ENCODE measurements at regions not wholly inside any gene's neighbourhood (a gene's known extent, or its start where the extent isn't known, plus 50 kb on each side); places are given as distances from the start of the nearest gene placed in this dataset.

DNA sequence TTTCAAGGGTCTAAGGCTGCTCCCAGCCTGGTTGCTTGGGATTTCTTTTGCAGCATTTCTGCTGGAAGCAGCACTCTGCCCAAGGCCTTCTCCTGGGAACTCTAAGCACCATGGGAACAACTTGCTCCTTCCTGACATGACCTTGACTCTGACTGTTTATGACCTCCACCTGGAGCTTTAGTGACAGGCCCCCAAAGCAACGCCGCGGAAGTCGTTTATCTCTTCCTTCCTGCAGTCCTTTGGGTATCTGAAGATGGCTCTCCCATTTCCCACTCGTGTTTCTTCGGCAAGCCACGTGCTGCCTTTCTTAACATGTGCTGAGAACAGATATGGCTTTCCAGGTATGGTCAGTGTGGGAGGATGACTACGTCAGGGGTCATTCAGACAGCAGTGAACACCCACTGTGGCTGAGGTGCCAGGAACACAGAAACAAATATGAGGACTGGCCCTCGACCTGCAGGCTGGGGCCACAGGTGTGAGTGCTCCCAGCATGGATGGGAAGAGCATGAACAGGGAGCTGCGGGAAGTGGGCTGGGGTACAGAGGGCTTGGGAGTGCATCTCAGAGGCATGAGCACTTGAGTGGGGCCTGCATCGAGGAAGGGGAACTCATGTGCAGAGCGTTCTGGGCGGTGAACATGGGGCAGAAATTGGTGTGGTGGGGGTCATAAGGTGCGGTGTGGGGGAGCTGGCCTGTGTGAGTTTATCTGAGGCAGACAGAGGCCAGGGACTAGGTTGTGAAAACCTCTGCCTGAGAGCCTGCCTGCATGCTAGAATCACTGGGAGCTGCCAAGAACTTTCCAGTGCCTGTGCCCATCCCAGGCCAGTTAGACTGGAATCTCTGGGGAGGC is 140.5 kb downstream of the TSN start:
- TF ChIP-seq, protein P1, sequence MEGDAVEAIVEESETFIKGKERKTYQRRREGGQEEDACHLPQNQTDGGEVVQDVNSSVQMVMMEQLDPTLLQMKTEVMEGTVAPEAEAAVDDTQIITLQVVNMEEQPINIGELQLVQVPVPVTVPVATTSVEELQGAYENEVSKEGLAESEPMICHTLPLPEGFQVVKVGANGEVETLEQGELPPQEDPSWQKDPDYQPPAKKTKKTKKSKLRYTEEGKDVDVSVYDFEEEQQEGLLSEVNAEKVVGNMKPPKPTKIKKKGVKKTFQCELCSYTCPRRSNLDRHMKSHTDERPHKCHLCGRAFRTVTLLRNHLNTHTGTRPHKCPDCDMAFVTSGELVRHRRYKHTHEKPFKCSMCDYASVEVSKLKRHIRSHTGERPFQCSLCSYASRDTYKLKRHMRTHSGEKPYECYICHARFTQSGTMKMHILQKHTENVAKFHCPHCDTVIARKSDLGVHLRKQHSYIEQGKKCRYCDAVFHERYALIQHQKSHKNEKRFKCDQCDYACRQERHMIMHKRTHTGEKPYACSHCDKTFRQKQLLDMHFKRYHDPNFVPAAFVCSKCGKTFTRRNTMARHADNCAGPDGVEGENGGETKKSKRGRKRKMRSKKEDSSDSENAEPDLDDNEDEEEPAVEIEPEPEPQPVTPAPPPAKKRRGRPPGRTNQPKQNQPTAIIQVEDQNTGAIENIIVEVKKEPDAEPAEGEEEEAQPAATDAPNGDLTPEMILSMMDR (IDR thresholded peaks at IDR 0.05) = no peak
- TF ChIP-seq EZH2 (IDR thresholded peaks at IDR 0.05; ENCODE audit: borderline replicate concordance, insufficient read depth, low read depth, low read length, poor library complexity, severe bottlenecking) = no peak
- intact Hi-C loops (cut with micrococcal nuclease) = no loop called here
- DNase-seq (no peak), ATAC-seq (ENCODE audit: low read depth) (no peak)
- Mint-ChIP-seq H3K9me3 (ENCODE audit: insufficient read depth) (no peaks in the 10 kb centered on the region), H3K4me1 (no peaks in the 10 kb centered on the region), H3K27me3 (no peaks in the 10 kb centered on the region), H3K27ac (no peak overlapping the region), H3K4me3 (no peak overlapping the region)
- Histone ChIP-seq H3K79me2 (ENCODE audit: control insufficient read depth, insufficient read depth, low read length) (no peaks in the 10 kb centered on the region), H3K27me3 (replicated peaks in 1 of 4; ENCODE audit: control extremely low read depth in 1 of 4, control insufficient read depth in 3 of 4, insufficient read depth in 4 of 4, low read length in 3 of 4) (no peaks in the 10 kb centered on the region), H3K4me3 (ENCODE audit: control extremely low read depth in 1 of 5, extremely low read depth in 1 of 5, insufficient read depth in 1 of 5, low read depth in 2 of 5, low read length in 4 of 5) (no peak overlapping the region), H3K27ac (ENCODE audit: low read length in 2 of 2) (no peak overlapping the region), H3K9ac (ENCODE audit: low read length) (no peak overlapping the region), H3K4me2 (replicated peaks; ENCODE audit: low read depth, low read length, poor library complexity, severe bottlenecking) (no peak overlapping the region), H3K36me3 (replicated peaks in 1 of 2; ENCODE audit: control extremely low read depth in 1 of 2, control insufficient read depth in 1 of 2, extremely low read depth in 1 of 2, insufficient read depth in 2 of 2, low read length in 1 of 2) (no peaks in the 10 kb centered on the region), H3K4me1 (ENCODE audit: control insufficient read depth in 2 of 2, insufficient read depth in 2 of 2, low read length in 2 of 2) (no peaks in the 10 kb centered on the region), H3K9me3 (ENCODE audit: control extremely low read depth in 1 of 3, control insufficient read depth in 2 of 3, insufficient read depth in 1 of 3, low read length in 2 of 3) (no peaks in the 10 kb centered on the region), H2AFZ (ENCODE audit: insufficient read depth, low read depth, low read length, poor library complexity, severe bottlenecking) (no peak overlapping the region), H4K20me1 (ENCODE audit: control insufficient read depth, insufficient read depth, low read length, poor library complexity, severe bottlenecking) (no peaks in the 10 kb centered on the region)
- ChIA-PET CTCF (interaction anchor here (1.2 kb wide), 1 partner anchor 10 kb away, joined by 3 read pairs; no protein-coding TSS in a partner anchor), POLR2A (no interaction called here)
- whole genome bisulfite sequencing (ENCODE audit: insufficient coverage) = 87% methylated on average over 13 of the region's 14 CpGs

GRCh38 chr2:121897335-121897970 is 142.0 kb downstream of the TSN start:
- ATAC-seq (ENCODE audit: low read depth) = no peak
- no peak overlapping the region for H3K4me3 ChIP-seq (ENCODE audit: control extremely low read depth in 1 of 5, extremely low read depth in 1 of 5, insufficient read depth in 1 of 5, low read depth in 2 of 5, low read length in 4 of 5)

More at GRCh38 chr2:121897335-121897970, 142.0 kb downstream of the TSN start:
- intact Hi-C loops (cut with micrococcal nuclease) = no loop called here
- 87% methylated on average over 4 of the region's 5 CpGs for WGBS (ENCODE audit: insufficient coverage)
- Histone ChIP-seq H2AFZ (ENCODE audit: insufficient read depth, low read depth, low read length, poor library complexity, severe bottlenecking) (no peak overlapping the region), H3K36me3 (replicated peaks in 1 of 2; ENCODE audit: control extremely low read depth in 1 of 2, control insufficient read depth in 1 of 2, extremely low read depth in 1 of 2, insufficient read depth in 2 of 2, low read length in 1 of 2) (no peaks in the 10 kb centered on the region), H3K9ac (ENCODE audit: low read length) (no peak overlapping the region), H3K9me3 (ENCODE audit: control extremely low read depth in 1 of 3, control insufficient read depth in 2 of 3, insufficient read depth in 1 of 3, low read length in 2 of 3) (no peaks in the 10 kb centered on the region), H3K79me2 (ENCODE audit: control insufficient read depth, insufficient read depth, low read length) (no peaks in the 10 kb centered on the region), H3K4me2 (replicated peaks; ENCODE audit: low read depth, low read length, poor library complexity, severe bottlenecking) (no peak overlapping the region), H3K27ac (ENCODE audit: low read length in 2 of 2) (no peak overlapping the region), H3K4me1 (ENCODE audit: control insufficient read depth in 2 of 2, insufficient read depth in 2 of 2, low read length in 2 of 2) (no peaks in the 10 kb centered on the region), H4K20me1 (ENCODE audit: control insufficient read depth, insufficient read depth, low read length, poor library complexity, severe bottlenecking) (no peaks in the 10 kb centered on the region), H3K27me3 (replicated peaks in 1 of 4; ENCODE audit: control extremely low read depth in 1 of 4, control insufficient read depth in 3 of 4, insufficient read depth in 4 of 4, low read length in 3 of 4) (no peaks in the 10 kb centered on the region)
- DNase-seq = no peak
- Mint-ChIP-seq H3K27me3 (no peaks in the 10 kb centered on the region), H3K9me3 (ENCODE audit: insufficient read depth) (no peaks in the 10 kb centered on the region), H3K4me3 (no peak overlapping the region), H3K4me1 (no peaks in the 10 kb centered on the region), H3K27ac (no peak overlapping the region)
- ChIA-PET CTCF (interaction anchor here (1.2 kb wide), 1 partner anchor 11 kb away, joined by 3 read pairs; no protein-coding TSS in a partner anchor), POLR2A (no interaction called here)
- TF ChIP-seq EZH2 (IDR thresholded peaks at IDR 0.05; ENCODE audit: borderline replicate concordance, insufficient read depth, low read depth, low read length, poor library complexity, severe bottlenecking) = no peak
- TF ChIP-seq, protein P1 (IDR thresholded peaks at IDR 0.05) = no peak
